Stimulated activated CD4-positive, alpha-beta T cell treated with anti-CD3 and anti-CD28 coated beads, Interleukin-4, amount 100 ng/mL, for 1 hour (primary cell): ENCODE measurements at regions not wholly inside any gene's neighbourhood (a gene's known extent, or its start where the extent isn't known, plus 50 kb on each side); places are given as distances from the start of the nearest gene placed in this dataset.

Source experiments
- DNase-seq: peaks from one replicate; pipeline ENCODE4 v3.0.0-alpha.2; 2020

DNA sequence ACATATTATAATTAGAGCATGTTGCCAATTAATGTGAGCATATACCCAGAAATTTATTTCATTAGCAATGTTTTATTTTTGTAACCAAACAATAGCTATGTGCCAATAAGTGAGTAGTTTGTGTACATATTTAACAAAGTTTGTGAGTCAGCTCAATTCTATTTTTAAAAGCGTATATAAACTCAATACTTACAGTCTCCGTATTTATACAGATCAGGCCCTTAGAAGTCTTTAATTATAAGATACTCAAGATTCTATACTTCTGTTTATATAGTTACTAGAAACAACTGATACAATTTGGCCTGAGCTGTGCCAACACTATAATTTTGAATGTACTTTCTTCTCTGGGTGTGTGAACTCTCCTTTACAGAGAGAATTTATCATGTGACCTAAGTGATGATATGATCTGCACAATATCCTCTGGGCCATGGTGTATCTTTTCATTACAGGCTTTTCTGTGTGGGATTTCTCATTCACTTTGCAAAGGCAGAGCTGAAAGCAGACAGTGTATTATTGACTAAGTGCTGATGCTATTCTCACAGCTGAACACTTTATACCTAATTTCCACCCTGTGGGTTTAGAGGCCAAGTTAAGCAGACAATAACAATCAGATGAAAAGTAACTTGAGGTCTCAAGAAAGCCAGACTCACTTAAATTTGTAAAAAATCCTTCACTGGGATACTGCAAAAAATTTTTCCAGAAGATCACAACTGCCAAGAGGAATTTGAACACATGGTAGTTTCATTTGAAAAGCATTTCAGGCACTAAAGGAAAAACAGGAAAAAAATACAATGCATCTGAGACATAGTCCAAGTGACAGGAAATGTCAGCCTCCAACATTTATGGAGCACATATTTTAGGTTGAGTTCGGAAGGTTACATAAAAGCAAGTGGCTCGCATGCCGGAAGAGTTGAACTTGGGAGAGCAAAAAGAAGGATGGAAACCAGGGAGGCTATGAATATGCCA lies 277.9 kb upstream of the SEMA6D start:
- DNase-seq = no peak

DNA sequence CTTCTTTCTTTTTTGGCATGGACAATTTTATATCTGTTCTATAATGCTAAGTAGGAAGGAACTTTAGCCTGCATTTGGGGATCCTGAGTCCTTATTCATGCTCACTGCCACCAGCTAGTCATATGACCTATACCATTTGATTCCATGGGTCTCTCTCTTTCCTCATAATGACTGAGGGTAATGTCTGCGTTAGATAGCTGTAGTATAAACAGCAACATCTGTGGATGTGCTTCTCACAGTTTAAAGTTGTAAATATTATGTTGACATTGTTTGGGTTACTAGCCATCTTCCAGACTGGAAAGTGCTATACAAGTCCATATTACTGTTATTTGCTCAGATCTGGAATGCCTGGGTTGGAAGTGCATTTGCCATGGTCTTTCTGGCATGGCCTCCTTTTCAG lies 274.9 kb upstream of the SEMA6D start:
- DNase-seq = no peak

DNA sequence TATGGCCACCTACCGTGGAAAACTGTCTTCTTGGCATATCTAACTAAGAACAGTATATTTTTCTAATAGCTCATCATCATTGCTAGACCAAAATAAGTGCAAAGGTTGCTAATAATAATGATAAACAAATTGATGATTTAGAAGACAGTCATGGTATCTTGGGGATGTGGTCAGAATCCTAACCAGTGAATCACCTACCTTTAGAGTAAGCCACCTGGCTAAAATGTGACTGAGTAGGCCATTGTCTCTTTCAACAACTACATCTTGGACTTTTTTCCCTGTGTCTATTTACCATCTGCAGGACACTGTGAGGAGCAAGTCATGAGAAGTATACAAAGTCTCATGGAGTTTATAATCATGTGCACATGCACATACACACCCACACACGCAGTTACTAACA lies 273.5 kb upstream of the SEMA6D start:
- no peak for DNase-seq

DNA sequence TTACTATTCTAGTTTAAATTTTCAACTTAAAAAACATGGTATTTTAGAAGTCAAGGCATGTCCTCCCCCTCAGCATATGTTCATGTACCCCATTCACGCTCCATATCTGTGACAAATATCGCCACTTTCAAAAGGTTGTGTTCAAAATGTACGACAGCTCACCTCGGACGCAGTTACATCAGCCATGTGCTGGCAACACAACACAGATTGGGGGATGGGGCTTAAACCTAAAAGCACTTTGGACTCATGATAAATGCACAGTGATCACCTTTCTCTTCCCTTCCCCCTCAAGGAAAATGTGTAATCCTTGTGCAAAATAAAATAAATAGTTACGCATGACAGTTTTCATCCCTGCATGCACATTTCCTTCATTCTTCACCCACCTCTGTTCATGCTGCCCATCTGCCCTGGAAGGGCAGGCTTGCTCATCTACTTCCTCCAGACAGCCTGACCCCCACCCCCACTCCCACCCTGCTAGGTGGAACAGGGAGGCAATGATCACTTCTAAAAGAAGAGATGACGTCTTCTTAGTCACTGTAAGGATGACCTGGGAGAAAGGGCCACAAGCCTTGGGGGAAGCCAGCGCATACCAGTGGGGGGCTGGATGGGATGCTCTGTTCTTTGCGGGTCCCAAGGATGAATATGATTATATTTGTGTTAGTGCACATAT lies 271.4 kb upstream of the SEMA6D start:
- DNase-seq = no peak

DNA sequence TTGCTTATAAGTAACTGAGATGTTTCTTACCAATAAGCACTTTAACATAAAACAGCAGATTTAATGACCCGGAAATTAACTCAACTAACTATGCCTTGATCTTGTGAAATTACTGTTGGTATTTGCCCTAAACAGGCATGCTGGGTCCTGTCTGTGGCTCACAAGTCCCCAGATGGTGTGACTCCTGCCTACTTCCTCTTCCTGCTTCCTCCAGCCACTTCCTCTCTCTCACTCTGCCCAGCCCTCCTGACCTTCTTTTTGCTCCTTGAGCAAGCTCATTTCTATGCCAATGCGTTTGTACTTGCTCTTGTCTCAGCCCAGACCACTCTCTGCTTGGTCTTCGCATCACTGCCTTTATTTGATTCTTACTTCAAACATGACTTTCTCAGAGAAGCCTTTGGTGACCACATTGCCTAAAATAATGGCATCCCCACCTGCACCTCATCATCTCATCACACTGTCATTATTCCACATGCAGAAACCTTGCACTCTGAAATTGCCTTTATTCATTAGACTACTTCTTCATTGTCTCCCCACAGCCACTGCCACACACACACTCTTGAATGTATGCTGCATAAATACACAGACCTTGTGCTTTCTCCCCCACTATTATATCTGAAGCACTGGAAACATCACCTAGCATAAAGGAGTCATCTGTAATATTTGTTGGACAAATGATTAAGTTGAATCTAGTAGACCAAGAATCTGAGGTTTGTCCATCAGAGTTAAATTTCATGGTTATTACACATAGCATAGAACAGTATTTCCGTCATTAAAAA lies 256.3 kb upstream of the SEMA6D start:
- DNase-seq = no peak

DNA sequence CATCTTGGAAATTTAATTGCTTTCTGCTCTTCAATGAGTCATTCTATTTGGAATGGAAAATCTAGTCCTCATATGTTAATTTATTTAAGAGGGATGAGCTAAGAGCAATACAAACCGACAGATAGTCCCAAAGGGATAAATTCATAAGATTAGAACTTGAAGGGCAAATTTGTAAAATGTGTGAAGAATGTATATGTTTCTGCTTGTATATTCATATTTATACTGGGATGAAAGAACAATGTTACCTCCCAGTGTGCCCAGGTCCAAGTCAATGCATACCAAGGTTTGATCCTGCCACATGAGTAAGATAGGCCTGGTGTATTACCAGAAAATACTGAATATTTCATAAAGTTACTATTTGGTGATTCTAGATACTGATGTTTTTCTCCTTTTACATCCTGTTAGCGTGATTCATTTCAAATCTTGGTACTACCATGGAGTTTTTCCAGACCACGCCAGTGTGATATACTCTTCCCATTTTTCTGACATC lies 255.6 kb upstream of the SEMA6D start:
- no peak for DNase-seq

DNA sequence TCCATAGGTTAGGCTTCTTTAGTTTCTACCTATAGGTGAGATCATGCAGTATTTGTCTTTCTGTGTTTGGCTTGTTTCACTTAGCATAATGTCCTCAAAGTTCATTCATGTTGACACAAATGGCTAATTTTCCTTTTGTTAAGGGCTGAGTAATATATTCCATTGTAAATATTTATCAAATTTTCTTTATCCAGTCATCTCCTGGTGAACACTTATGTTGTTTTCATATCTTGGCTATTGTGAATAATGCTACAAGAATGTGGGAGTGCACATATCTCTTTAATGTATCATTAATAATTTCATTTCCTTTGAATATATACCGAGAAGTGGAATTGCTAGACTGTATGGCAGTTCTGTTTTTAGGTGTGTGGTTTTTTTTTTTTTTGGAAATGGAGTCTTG lies 250.9 kb upstream of the SEMA6D start:
- no peak for DNase-seq

DNA sequence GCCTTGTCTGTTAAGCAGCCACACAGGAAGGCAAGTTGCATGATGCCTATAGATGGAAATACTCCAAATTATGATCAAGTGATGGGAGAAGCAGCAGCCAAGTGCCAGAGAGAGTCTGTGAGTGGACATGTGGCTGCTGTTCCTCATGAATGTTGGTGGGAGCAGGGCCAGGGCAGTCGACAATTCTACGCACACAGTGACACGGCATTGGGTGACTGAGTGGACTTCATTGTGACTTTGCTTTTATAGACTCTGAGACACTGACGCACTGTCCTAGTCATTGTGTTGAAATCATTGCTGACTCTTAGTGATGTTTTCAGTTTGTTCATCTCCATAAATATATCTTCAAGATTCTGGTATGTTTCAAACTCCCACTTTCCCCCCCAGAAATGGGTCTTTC lies 246.3 kb upstream of the SEMA6D start:
- DNase-seq = no peak

DNA sequence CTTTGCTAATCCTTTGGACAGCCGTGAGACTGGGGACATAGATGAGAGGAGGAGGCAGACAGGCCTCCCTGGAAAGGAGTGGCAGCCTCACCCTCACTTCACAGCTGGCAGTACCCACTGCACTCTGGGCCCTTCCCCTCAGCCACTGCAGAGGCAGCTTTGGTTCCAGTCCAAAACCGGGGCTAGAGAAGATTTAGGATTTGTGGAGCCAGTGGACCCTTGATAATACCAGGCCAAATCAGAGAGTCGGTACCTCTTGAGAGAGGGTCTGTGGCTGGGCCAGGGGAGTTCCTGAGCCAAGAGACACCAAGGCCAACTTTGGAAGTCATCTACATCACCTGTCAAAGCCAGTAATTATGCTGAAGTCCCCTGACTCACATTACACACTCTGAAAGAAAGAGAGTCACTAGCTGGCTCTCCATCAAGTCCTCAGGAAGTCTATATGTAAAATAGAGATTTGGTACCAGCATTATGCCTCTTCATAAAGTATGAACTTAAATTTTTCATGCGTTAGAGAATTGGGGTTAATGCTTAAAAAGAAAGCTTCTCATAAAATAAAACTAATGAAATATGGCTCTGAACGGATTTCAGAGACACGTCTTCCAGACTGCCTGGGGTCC lies 244.1 kb upstream of the SEMA6D start:
- DNase-seq = no peak

DNA sequence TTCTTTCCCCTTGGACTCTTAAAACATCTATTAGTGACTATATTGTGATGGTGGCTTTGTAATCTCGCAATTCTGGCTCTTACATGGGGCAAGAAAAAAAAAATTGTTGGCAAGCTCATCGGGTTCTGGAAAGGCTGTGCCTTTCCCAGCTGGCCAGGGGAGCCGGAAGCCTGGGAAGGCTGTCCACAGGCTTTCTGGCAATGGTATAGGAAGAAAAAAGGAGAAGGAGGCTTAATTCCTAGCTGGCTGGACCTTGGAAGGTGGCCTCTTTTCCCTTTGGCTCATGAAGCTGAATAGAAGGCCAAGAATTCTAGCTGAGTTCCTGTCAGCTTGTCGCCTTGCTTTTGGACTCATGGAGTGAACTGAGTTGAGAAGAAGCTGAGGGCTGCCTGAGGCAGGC lies 243.5 kb upstream of the SEMA6D start:
- no peak for DNase-seq

DNA sequence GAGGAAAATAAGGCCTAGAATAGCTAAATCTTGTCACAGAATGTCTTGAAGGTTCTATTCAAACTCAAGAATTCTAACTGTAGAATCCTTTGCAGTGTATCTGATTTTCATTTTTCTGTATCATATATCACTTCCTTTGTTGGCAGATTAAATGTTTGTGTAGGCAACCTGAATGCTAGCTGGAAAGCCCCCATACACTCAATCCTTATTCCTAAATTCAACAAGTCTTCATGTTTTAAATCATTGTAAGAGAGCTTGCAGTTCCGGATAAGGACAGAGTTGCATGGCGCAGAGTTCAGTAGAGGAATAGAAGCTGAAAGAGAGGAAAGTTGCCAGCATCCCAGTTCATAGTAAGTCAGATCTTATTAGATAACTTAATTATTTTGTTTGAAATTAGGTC lies 242.0 kb upstream of the SEMA6D start:
- DNase-seq = no peak

DNA sequence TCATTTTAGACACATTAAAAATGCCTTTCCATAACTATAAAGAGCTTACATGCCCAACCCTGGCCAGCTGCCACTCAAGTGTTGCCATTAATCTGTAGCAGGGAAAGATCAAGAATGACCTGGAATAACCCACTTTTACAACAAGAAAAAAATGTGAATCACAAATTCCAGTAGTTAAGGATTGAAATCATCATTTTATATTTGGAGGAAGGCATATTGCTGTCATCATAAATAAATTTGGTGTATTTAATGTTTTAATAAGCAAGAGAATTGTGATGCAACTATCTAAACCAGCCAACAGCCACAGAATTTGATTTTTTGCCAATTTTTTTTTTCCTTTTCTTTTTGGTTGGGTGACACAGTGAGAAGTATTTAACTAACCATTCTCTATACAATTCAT lies 240.0 kb upstream of the SEMA6D start:
- no peak for DNase-seq

DNA sequence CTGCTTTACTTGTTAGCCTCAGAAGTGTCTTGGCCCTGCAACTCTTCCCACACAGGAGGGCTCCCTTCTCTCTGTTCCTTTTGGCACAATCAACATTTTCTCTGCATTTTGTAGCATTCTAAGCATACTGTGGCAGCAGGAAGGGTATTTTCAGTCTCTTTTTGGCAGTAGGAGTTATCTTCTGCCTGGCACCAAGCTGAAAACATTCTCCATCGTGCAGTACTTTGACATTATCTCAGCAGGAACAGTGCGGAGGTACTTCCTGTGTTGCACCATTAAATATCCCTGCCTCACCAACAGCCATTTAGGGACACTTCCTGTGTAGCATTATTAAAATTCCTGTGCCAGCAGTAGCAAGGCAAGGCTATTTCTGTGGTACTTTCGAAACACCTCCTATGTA lies 233.2 kb upstream of the SEMA6D start:
- no peak for DNase-seq

DNA sequence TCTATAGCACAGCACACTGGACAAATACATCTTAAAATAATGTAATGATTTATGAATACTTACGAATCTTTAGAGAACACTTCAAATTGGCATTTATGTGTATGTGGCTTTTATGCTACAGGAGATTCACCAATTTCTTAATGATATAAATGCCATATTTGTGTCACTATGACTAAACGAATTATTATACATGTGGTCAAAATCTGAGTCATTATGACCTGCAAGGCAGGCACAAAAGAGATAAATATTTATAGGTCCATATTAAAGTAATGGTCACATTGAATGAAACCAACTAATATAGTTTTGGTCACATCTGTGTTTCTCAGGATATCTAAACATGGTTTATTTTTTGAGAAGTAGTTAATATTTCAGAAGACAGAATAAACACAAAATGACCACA lies 232.3 kb upstream of the SEMA6D start:
- no peak for DNase-seq

DNA sequence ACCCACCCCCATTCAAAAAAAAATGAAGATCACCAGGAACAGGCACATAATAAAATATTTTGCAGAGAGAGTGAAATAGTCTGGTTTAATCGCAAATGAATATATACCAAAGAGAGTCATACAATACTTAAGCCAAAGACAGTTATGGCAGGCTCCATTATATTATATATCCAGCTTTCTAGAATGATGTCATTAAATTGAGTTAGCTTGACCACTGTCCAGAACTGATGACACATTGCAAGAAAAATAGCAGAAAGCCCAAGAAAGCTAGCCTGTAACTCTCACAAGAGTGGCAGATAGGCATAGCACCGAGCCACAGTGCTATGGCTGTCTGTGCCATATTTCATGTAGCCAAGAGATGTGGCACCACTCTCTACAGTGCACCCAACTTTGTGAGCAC lies 231.9 kb upstream of the SEMA6D start:
- DNase-seq = no peak

DNA sequence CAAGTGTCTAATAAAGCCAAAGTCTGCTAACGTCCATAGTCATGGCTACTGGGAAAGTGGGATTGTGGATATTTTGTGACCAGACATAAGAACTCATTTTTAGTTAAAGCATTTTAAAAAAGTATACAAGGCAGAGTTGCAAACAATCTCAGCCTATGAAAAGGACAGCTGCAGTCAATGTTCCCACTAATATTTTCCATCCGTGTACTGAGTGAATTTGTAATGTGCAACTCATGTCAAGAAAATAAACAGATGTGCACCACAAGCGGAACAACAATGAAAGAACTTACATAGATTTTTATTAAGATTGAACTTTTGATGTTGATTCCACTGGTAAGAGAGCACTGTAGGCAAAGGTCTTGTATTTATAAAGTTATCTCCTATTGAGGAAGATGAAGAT lies 231.3 kb upstream of the SEMA6D start:
- DNase-seq = no peak

DNA sequence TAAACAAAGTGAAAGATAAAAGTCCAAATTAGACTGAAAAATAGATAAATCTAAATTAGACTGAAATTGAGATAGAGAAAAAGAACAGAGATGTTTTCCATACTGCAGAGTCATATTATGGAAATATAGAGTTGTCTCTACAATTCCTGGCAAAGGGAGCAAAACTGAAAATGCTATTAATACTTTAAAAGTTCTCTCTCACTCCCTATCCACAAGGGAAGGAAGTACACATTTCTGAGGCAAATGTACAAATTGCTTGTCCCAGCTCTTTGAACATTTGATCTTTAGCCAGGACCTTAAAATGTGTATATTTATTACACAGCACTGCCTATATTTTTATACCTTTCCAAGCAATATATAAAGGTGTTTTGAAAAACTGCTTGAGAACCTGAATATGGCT lies 225.1 kb upstream of the SEMA6D start:
- no peak for DNase-seq

DNA sequence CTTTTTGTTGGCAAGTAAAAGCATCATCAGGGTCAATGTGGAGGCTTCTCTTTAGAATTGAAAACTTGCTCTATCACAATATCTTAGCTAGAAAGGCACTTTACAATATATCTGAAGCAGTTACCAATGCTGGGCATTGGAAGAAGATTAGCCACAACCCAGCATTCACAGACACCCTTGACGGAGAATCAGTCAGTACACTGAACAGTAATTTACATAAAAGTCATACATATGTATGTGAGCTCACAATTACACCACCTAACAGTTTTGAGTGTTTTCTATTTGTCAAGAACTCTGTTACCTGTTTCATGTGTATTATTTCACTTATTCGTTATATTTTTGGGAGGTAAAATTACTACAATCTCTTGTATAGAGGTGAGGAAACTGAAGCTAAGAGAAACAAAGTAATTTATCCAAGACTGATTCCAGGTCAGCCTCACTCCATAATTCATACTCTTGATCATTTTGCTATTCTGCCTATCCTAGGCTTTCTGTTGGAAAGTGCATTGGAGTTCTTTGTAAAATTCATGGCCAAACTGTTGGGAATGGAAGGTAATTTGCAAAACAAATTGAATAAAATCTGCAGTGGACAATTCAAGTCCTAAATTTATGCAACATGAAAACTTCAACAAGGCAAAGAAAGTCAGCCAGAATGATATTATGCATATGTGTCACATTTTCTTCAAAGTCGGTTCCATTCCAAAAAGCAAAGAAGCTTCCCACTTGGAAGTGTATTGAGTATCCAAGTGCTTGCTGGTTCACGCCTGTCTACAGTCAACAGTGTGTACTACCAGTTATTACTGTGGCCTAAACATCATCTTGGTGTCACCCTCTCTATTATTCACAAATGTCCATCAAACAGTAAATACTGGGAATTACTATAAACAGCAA lies 223.7 kb upstream of the SEMA6D start:
- no peak for DNase-seq

DNA sequence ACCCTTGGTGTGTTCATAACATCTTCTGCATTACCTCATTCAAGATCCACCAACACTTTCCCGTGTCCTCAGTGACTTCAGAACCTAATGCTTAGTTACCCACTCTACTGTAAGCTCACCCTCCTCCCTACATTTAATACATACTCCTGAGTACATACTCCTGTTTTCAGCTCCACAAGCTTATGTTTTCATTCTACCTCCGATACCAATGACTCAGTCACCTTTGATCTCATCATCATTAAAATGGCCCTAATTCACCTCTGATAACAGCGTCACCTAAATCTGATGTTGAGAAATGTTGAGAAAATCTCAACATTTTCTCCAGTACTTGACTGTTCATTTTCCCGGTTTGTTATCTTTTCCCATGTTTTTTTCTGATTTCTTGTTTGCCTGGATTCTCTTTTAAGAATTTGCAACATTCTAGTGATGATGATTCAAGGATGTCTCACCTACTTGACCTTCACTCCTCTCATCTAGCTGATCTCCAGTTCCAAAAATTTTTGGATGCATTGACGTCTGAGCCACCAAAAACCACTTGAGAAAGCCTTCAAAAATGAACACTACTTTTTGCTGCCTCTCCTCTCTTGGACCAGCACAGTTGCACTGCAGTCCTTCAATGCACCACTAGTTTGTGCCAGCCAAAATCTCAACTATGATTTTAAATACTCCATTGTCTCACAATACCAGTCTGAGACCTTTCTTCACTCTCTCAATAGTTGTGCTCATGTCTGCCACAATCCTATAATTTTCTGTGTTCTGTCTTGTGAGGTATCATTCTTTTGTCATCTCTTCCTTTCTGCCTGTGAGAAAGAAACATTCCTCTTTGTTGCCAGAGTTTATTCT lies 220.7 kb upstream of the SEMA6D start:
- DNase-seq = no peak

DNA sequence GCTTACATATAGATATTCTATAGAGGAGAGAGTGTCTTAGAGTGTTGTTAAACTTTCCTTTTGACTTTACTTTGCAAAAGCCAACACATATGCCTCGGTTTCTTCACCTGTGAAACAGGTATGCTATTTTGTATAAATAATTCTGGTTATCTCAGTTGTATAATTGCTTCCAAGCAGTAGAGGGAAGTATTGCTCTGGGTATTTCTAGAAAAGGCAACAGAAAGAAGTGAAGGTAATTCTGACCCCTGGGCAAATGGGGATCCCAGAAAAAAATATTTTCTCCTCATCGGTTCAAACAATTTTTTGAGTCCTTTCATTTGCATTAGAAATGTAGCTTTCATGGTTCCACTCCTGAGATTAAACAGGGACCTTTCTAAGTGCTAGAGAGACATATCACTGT lies 216.5 kb upstream of the SEMA6D start:
- no peak for DNase-seq

DNA sequence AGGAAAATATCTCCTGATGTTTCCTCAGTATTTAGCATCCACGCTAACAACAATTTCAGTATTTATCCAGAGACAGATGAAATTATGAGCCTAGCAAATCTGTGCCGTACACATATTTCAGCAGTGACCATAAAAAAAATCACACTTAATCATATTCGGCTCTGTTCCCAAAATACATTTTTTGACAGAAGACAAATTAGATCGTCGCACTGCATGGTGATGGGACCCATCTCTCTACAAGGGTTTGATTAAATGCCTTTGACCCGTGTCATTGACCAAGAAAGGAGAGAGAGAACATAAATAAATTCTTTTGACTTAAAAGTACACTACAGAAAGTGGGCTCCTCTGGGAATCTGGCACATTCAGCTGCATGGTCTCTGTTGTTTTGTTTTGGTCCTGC lies 215.3 kb upstream of the SEMA6D start:
- DNase-seq = no peak
